PC-9 (cell line): ENCODE measurements at regions not wholly inside any gene's neighbourhood (a gene's known extent, or its start where the extent isn't known, plus 50 kb on each side); places are given as distances from the start of the nearest gene placed in this dataset.

ENCODE experiments used
- EZH2 ChIP-seq: fragments of 200-600 bp; sonication (generic); IDR thresholded peaks from 2 replicates; pipeline ENCODE4 v1.8.0; 2017; ENCODE audit warnings: antibody characterized with exemption, low read depth
- TF ChIP-seq, protein P1 (sequence below): fragments of 200-600 bp; sonication (generic); conservative IDR thresholded peaks from 2 replicates; pipeline ENCODE4 v1.6.1; 2017; ENCODE audit warnings: mixed run types, antibody characterized with exemption, mild to moderate bottlenecking, moderate library complexity

DNA sequence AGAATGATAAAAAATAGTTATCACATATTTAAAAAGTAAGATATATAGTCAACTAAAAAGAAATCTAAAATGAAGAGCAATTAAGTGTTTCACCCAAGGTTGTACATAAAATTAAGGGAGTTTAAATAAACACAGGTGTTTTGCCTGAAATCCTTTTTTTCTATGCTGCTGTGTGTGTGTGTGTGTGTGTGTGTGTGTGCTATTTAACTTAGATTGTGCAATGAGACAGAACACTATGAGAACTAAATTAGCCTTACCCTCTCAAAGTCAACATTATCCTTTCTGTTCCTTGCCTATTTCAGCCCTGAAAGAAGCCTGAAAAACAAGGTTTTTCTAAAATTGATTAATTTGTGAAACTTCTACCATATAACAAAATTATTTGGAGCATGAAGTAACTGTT lies 516.2 kb downstream of the ELAVL2 start:
- TF ChIP-seq, protein P1, sequence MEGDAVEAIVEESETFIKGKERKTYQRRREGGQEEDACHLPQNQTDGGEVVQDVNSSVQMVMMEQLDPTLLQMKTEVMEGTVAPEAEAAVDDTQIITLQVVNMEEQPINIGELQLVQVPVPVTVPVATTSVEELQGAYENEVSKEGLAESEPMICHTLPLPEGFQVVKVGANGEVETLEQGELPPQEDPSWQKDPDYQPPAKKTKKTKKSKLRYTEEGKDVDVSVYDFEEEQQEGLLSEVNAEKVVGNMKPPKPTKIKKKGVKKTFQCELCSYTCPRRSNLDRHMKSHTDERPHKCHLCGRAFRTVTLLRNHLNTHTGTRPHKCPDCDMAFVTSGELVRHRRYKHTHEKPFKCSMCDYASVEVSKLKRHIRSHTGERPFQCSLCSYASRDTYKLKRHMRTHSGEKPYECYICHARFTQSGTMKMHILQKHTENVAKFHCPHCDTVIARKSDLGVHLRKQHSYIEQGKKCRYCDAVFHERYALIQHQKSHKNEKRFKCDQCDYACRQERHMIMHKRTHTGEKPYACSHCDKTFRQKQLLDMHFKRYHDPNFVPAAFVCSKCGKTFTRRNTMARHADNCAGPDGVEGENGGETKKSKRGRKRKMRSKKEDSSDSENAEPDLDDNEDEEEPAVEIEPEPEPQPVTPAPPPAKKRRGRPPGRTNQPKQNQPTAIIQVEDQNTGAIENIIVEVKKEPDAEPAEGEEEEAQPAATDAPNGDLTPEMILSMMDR = no peak
- TF ChIP-seq EZH2 = no peak
